ENCODE measurements at regions not wholly inside any gene's neighbourhood (a gene's known extent, or its start where the extent isn't known, plus 50 kb on each side); places are given as distances from the start of the nearest gene placed in this dataset.
A peak's percentile ranks its signal among the peaks of the same experiment; 100 is the strongest.

GRCh38 chr14:71541973-71542690, 390.1 kb upstream of the RGS6 start:
- in situ Hi-C loops (cut with HindIII; ENCODE audit: low sequenced_read_pairs): no loop called here
- no peak overlapping the region for H3K4me3 ChIP-seq (ENCODE audit: low read depth, low read length)
- TF ChIP-seq, protein P1, sequence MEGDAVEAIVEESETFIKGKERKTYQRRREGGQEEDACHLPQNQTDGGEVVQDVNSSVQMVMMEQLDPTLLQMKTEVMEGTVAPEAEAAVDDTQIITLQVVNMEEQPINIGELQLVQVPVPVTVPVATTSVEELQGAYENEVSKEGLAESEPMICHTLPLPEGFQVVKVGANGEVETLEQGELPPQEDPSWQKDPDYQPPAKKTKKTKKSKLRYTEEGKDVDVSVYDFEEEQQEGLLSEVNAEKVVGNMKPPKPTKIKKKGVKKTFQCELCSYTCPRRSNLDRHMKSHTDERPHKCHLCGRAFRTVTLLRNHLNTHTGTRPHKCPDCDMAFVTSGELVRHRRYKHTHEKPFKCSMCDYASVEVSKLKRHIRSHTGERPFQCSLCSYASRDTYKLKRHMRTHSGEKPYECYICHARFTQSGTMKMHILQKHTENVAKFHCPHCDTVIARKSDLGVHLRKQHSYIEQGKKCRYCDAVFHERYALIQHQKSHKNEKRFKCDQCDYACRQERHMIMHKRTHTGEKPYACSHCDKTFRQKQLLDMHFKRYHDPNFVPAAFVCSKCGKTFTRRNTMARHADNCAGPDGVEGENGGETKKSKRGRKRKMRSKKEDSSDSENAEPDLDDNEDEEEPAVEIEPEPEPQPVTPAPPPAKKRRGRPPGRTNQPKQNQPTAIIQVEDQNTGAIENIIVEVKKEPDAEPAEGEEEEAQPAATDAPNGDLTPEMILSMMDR (IDR thresholded peaks at IDR 0.05; ENCODE audit: low read depth, low read length): no peak
- no peak for DNase-seq (ENCODE audit: low read depth, low spot score)

DNA sequence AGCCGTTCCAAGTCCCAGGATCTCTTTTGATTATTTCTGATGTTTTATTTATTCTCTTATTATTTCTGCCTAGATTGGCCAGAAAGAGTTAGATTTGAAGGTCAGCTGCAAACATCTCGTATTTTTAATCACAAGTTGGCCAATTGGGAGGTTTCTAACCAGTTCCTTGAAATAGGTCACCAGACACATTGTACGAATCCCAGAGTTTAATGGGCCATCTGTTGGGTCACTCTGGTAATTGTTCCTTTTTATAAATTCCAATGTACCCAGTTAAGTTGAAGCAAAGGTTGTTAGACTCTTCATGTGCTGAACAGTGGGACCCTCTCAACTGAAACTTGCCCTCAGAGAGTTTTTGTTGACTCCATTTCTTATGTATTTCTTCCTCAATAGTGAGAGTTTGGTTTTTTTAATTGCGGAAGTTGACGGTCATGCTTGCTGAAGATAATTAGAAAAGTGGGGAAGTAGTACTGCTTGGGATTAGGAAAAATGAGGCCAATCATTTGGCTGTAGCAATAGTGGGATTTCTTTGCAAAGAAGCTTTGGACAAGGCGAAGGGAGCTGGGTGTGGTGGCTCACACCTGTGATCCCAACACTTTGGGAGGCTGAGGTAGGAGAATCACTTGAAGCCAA, 382.7 kb upstream of the RGS6 start:
- TF ChIP-seq, protein P1 (IDR thresholded peaks at IDR 0.05; ENCODE audit: low read depth, low read length): no peak

GRCh38 chr14:71550367-71550766, 381.9 kb upstream of the RGS6 start:
- in situ Hi-C loops (cut with HindIII; ENCODE audit: low sequenced_read_pairs): no loop called here
- TF ChIP-seq, protein P1 (IDR thresholded peaks at IDR 0.05; ENCODE audit: low read depth, low read length): no peak
- H3K4me3 ChIP-seq (ENCODE audit: low read depth, low read length): no peak overlapping the region
- no peak for DNase-seq (ENCODE audit: low read depth, low spot score)

More for the DNA sequence above, 382.7 kb upstream of the RGS6 start:
- in situ Hi-C loops (cut with HindIII; ENCODE audit: low sequenced_read_pairs): no loop called here
- H3K4me3 ChIP-seq (ENCODE audit: low read depth, low read length): no peak overlapping the region
- no peak for DNase-seq (ENCODE audit: low read depth, low spot score)

DNA sequence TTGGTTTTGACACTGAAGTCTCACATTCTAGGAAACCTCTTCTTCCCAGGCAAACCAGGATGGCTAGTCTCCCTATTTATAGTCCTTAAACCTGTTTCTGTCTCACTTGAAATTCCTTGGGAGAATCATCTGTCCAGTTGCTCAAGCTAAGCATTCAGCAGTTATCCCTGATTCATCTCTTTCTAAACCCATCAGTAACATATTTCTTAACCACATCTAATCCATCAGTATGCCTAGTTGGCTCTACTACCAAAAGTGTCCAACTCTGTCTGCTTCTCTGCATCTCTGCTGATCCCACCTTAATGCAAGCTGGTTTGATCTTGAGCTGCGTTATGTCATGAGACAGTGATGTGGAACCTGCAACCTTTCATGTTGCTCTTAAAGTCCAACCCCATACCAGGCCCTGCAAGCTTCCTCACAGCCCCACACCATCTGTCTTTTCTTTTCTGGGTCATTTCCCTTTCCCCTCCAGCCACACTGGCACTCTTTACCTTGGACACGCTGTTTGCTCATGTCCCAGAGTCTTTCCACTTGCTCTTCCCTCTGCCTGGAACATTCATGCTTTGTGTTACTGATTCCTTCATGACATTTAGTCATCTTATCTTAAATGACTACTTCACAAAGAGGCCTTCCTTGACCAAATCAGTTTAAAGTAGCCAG, 380.8 kb upstream of the RGS6 start:
- in situ Hi-C loops (cut with HindIII; ENCODE audit: low sequenced_read_pairs): no loop called here
- TF ChIP-seq, protein P1 (IDR thresholded peaks at IDR 0.05; ENCODE audit: low read depth, low read length): no peak
- H3K4me3 ChIP-seq (ENCODE audit: low read depth, low read length): no peak overlapping the region
- DNase-seq (ENCODE audit: low read depth, low spot score): peak; percentile 55

- in situ Hi-C loops (cut with HindIII; ENCODE audit: low sequenced_read_pairs): no loop called here
- no peak overlapping the region for H3K4me3 ChIP-seq (ENCODE audit: low read depth, low read length)
- no peak for DNase-seq (ENCODE audit: low read depth, low spot score)
- TF ChIP-seq, protein P1 (IDR thresholded peaks at IDR 0.05; ENCODE audit: low read depth, low read length): no peak
Measured at GRCh38 chr14:71552809-71553208, 379.4 kb upstream of the RGS6 start.

GRCh38 chr14:71553779-71554178, 378.4 kb upstream of the RGS6 start:
- no peak overlapping the region for H3K4me3 ChIP-seq (ENCODE audit: low read depth, low read length)
- DNase-seq (ENCODE audit: low read depth, low spot score): no peak
- in situ Hi-C loops (cut with HindIII; ENCODE audit: low sequenced_read_pairs): no loop called here
- TF ChIP-seq, protein P1 (IDR thresholded peaks at IDR 0.05; ENCODE audit: low read depth, low read length): no peak

All from astrocyte of the spinal cord (primary cell).